ENCODE measurements at regions not wholly inside any gene's neighbourhood (a gene's known extent, or its start where the extent isn't known, plus 50 kb on each side); places are given as distances from the start of the nearest gene placed in this dataset.

DNA sequence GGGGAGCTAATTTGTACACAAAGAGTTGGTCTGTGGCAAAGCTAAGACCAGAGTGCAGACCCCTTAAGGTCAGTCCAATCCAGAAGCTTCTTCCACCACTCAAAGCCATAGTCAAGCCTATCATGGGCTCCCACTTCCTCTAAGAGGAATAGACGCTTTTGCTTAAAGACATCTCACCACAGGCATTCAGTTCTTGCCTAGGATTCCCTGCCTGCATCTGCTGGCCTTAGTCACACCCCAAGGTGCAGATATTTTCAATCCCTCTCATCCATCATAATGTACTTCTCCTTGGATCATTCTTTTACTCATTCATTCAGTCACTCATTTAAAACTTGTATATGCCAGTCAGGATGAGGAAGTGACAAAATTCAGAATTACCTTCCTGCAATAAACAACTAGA is 179.6 kb upstream of the STT3B start:
- DNase-seq (ENCODE audit: low read depth), result no peak
- H3K4me3 ChIP-seq (ENCODE audit: low read depth, low read length), result no peak overlapping the region
- TF ChIP-seq, protein P1, sequence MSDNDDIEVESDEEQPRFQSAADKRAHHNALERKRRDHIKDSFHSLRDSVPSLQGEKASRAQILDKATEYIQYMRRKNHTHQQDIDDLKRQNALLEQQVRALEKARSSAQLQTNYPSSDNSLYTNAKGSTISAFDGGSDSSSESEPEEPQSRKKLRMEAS (IDR thresholded peaks at IDR 0.05; ENCODE audit: low read depth, low read length), result no peak
- TF ChIP-seq POLR2A (IDR thresholded peaks at IDR 0.05; ENCODE audit: extremely low read depth, insufficient read length) (no peak), MYC (IDR thresholded peaks at IDR 0.05; ENCODE audit: low read depth, low read length) (no peak)
- TF ChIP-seq, protein P2, sequence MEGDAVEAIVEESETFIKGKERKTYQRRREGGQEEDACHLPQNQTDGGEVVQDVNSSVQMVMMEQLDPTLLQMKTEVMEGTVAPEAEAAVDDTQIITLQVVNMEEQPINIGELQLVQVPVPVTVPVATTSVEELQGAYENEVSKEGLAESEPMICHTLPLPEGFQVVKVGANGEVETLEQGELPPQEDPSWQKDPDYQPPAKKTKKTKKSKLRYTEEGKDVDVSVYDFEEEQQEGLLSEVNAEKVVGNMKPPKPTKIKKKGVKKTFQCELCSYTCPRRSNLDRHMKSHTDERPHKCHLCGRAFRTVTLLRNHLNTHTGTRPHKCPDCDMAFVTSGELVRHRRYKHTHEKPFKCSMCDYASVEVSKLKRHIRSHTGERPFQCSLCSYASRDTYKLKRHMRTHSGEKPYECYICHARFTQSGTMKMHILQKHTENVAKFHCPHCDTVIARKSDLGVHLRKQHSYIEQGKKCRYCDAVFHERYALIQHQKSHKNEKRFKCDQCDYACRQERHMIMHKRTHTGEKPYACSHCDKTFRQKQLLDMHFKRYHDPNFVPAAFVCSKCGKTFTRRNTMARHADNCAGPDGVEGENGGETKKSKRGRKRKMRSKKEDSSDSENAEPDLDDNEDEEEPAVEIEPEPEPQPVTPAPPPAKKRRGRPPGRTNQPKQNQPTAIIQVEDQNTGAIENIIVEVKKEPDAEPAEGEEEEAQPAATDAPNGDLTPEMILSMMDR (IDR thresholded peaks at IDR 0.05; ENCODE audit: low read depth, low read length), result no peak

DNA sequence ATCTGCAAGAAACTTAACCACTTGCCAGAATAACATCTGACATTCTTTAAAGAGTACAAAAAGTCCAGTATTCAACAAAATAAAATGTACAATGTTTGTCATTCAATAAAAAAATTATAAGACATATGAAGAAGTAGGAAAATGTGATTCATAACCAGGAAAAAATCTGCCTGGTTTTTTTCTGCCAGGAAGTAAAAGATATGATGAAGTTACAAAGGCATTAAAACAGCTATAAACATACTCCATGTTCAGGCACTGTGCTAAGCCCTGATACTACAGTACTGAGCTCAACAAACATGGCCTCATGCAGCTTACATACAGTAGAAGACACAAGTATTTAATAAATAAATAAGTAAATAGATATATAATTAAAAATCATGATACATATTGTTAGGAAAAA is 178.4 kb upstream of the STT3B start:
- no peak for DNase-seq (ENCODE audit: low read depth)
- TF ChIP-seq, protein P1 (IDR thresholded peaks at IDR 0.05; ENCODE audit: low read depth, low read length), result no peak
- TF ChIP-seq POLR2A (IDR thresholded peaks at IDR 0.05; ENCODE audit: extremely low read depth, insufficient read length), result no peak
- no peak for TF ChIP-seq MYC (IDR thresholded peaks at IDR 0.05; ENCODE audit: low read depth, low read length)
- TF ChIP-seq, protein P2 (IDR thresholded peaks at IDR 0.05; ENCODE audit: low read depth, low read length), result no peak
- no peak overlapping the region for H3K4me3 ChIP-seq (ENCODE audit: low read depth, low read length)

DNA sequence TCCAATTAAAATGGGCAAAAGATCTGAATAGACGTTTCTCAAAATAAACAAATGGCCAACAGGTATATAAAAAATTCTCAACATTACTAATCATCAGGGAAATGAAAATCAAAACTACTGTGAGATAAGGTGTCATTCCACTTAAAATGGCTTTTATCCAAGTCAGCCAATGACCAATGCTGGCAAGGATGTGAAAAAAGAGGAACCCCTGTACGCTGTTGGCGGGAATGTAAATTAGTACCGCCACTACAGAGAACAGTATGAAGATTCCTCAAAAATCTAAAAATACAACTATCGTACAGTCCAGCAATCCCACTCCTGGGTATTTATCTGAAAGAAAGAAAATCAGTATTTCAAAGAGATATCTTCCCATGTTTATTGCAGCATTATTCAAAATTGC is 176.9 kb upstream of the STT3B start:
- no peak for DNase-seq (ENCODE audit: low read depth)
- TF ChIP-seq POLR2A (IDR thresholded peaks at IDR 0.05; ENCODE audit: extremely low read depth, insufficient read length) (no peak), MYC (IDR thresholded peaks at IDR 0.05; ENCODE audit: low read depth, low read length) (no peak)
- TF ChIP-seq, protein P1 (IDR thresholded peaks at IDR 0.05; ENCODE audit: low read depth, low read length), result no peak
- TF ChIP-seq, protein P2 (IDR thresholded peaks at IDR 0.05; ENCODE audit: low read depth, low read length), result no peak
- H3K4me3 ChIP-seq (ENCODE audit: low read depth, low read length), result no peak overlapping the region

DNA sequence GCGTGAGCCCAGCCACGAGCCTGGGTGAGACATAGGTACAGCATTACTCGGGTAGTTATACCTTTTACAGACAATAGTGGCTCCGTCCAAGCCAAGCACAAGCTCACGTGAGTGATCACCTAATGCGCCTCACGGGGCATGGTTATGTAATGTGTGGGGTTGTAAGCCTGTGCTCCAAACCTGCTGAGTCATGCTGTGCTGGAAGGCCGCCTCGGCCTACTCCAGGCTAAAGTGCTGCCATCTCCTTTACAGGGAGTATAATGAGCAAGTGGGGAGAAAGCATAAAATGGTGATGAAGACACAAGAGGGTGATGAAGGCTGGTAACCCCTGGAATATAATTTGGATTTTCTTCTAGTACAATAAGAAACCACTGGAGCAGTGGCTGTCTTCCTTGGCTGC is 175.8 kb upstream of the STT3B start:
- peak; percentile 41 for DNase-seq (ENCODE audit: low read depth)
- H3K4me3 ChIP-seq (ENCODE audit: low read depth, low read length), result no peak overlapping the region
- no peak for TF ChIP-seq MYC (IDR thresholded peaks at IDR 0.05; ENCODE audit: low read depth, low read length)
- no peak for TF ChIP-seq POLR2A (IDR thresholded peaks at IDR 0.05; ENCODE audit: extremely low read depth, insufficient read length)
- TF ChIP-seq, protein P2 (IDR thresholded peaks at IDR 0.05; ENCODE audit: low read depth, low read length), result no peak
- TF ChIP-seq, protein P1 (IDR thresholded peaks at IDR 0.05; ENCODE audit: low read depth, low read length), result no peak

DNA sequence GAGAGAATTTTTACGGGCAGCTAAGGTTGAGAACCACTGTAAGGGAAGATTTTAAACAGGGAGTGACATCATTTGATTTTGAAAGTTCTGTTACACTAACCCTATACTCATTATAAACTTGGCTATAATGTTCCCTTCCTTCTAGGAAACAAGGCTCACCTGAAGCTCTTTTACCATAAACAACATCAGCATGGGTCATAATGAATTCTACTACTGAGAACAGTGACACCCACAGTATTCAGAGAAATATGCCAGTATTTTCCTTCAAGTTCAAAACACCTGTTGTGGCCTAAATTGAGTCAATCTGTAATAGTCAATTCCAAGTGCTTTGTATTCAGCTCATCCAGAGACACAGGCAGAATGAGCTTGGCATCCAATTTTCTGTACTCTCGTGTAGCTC is 175.3 kb upstream of the STT3B start:
- TF ChIP-seq, protein P2 (IDR thresholded peaks at IDR 0.05; ENCODE audit: low read depth, low read length), result no peak
- TF ChIP-seq, protein P1 (IDR thresholded peaks at IDR 0.05; ENCODE audit: low read depth, low read length), result no peak
- no peak for TF ChIP-seq MYC (IDR thresholded peaks at IDR 0.05; ENCODE audit: low read depth, low read length)
- no peak for TF ChIP-seq POLR2A (IDR thresholded peaks at IDR 0.05; ENCODE audit: extremely low read depth, insufficient read length)
- no peak for DNase-seq (ENCODE audit: low read depth)
- no peak overlapping the region for H3K4me3 ChIP-seq (ENCODE audit: low read depth, low read length)
